ENCODE measurements at regions not wholly inside any gene's neighbourhood (a gene's known extent, or its start where the extent isn't known, plus 50 kb on each side); places are given as distances from the start of the nearest gene placed in this dataset.

- DNase-seq (ENCODE audit: low read depth) = no peak
- no peak for TF ChIP-seq CTCF (IDR thresholded peaks at IDR 0.05; ENCODE audit: low read length, missing control alignments)
- no peak overlapping the region for H3K4me3 ChIP-seq (replicated peaks; ENCODE audit: low read depth, low read length)
Measured at GRCh38 chr3:162073422-162073975, 576.9 kb downstream of the OTOL1 start.

GRCh38 chr3:162077108-162077507 lies 580.5 kb downstream of the OTOL1 start:
- no peak for TF ChIP-seq CTCF (IDR thresholded peaks at IDR 0.05; ENCODE audit: low read length, missing control alignments)
- DNase-seq (ENCODE audit: low read depth) = no peak
- no peak overlapping the region for H3K4me3 ChIP-seq (replicated peaks; ENCODE audit: low read depth, low read length)

GRCh38 chr3:162082516-162082915 lies 585.9 kb downstream of the OTOL1 start:
- no peak for DNase-seq (ENCODE audit: low read depth)
- TF ChIP-seq CTCF (IDR thresholded peaks at IDR 0.05; ENCODE audit: low read length, missing control alignments) = no peak
- H3K4me3 ChIP-seq (replicated peaks; ENCODE audit: low read depth, low read length) = no peak overlapping the region

- H3K4me3 ChIP-seq (replicated peaks; ENCODE audit: low read depth, low read length) = no peak overlapping the region
- TF ChIP-seq CTCF (IDR thresholded peaks at IDR 0.05; ENCODE audit: low read length, missing control alignments) = no peak
- no peak for DNase-seq (ENCODE audit: low read depth)
Measured at GRCh38 chr3:162087361-162087760, 590.8 kb downstream of the OTOL1 start.

GRCh38 chr3:162092751-162093150 lies 596.1 kb downstream of the OTOL1 start:
- no peak overlapping the region for H3K4me3 ChIP-seq (replicated peaks; ENCODE audit: low read depth, low read length)
- TF ChIP-seq CTCF (IDR thresholded peaks at IDR 0.05; ENCODE audit: low read length, missing control alignments) = no peak
- no peak for DNase-seq (ENCODE audit: low read depth)

- no peak for DNase-seq (ENCODE audit: low read depth)
- no peak for TF ChIP-seq CTCF (IDR thresholded peaks at IDR 0.05; ENCODE audit: low read length, missing control alignments)
- no peak overlapping the region for H3K4me3 ChIP-seq (replicated peaks; ENCODE audit: low read depth, low read length)
Measured at GRCh38 chr3:162094301-162094700, 597.7 kb downstream of the OTOL1 start.

- no peak for DNase-seq (ENCODE audit: low read depth)
- no peak for TF ChIP-seq CTCF (IDR thresholded peaks at IDR 0.05; ENCODE audit: low read length, missing control alignments)
- H3K4me3 ChIP-seq (replicated peaks; ENCODE audit: low read depth, low read length) = no peak overlapping the region
Measured at GRCh38 chr3:162096874-162097273, 600.3 kb downstream of the OTOL1 start.
